Kidney capillary endothelial cell (primary cell): ENCODE measurements at regions not wholly inside any gene's neighbourhood (a gene's known extent, or its start where the extent isn't known, plus 50 kb on each side); places are given as distances from the start of the nearest gene placed in this dataset.
"Not testable (repeated sequence)": the region's sequence is repeated elsewhere in the genome, so short reads cannot be mapped to it uniquely, and the experiment has no call there.

Experiments used
- DNase-seq: peaks from one replicate; pipeline ENCODE4 v3.0.0-alpha.2; 2018; ENCODE audit warnings: low spot score

DNA sequence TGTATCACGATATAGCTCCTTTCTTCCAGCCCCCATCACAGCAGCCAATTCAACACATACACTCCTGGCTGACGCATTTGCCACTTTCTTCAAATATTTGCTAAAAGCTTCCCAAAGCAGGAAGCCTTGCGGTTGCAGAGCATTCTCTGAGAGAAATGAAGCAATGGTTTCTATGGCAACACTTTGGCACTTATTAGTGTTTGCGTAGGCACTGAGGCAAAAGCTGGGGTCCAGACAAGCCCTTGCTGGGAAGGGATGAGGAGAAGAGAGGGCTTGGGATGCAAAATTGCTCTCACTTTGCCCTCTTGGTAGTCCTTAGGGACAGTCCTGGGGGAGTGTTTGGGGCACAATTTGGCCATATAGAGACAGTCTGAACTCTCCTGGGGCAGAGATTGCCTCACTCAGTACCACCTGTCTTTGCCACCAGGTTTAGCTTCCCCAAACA is 55.0 kb upstream of the PAK3 start:
- DNase-seq = no peak

GRCh38 chrX:111040377-111041017 is 55.5 kb upstream of the PAK3 start:
- DNase-seq = no peak

GRCh38 chrX:111039606-111040005 is 56.4 kb upstream of the PAK3 start:
- no peak for DNase-seq

DNA sequence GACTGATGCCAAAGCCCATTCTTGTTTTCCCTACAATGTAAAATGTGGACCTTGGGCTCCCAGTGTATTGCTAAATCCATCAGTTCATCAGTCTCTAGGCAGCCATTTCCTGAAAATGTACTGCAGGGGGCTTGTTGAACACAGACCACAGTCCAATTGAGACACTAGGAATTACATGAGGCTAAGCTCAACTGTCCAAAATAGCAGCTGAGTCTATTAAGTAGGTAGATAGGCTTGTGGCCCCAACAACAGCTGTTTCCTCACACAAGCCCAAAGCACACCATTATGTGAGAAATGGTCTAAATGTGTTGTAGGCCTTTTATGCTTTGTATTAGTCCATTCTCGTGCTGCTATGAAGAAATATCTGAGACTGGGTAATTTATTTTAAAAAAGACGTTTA is 60.0 kb upstream of the PAK3 start:
- DNase-seq = no peak

DNA sequence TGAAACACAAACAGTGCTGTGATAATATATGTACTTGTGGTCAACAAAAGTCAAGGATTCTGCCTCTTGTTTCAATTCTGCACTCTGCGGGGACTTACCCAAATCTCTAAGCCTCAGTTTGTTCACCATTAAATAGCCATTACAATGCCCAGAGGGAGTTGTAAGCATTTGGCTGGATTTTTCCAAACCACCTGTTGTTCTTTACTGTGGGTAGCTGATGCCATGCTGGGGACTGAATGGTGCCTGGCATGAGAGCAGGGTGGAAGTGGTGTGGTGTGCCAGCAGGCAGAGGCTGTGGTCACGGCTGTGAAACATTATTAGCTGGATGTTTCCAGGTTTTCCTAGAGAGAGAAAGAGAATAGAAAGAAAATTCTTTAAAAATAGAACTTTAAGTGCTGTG is 60.7 kb upstream of the PAK3 start:
- DNase-seq = no peak

DNA sequence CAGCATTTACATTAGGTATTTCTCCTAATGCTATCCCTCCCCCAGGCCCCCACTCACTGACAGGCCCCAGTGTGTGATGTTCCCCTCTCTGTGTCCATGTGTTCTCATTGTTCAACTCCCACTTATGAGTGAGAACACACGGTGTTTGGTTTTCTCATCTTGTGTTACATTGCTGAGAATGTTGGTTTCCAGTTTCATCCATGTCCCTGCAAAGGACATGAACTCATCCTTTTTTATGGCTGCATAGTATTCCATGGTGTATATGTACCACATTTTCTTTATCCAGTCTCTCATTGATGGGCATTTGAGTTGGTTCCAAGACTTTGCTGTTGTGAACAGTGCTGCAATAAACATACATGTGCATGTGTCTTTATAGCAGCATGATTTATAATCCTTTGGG is 73.0 kb upstream of the PAK3 start:
- DNase-seq = not testable (repeated sequence)

GRCh38 chrX:111020283-111020682 is 75.7 kb upstream of the PAK3 start:
- no peak for DNase-seq

GRCh38 chrX:111013778-111014455 is 82.1 kb upstream of the PAK3 start:
- no peak for DNase-seq

DNA sequence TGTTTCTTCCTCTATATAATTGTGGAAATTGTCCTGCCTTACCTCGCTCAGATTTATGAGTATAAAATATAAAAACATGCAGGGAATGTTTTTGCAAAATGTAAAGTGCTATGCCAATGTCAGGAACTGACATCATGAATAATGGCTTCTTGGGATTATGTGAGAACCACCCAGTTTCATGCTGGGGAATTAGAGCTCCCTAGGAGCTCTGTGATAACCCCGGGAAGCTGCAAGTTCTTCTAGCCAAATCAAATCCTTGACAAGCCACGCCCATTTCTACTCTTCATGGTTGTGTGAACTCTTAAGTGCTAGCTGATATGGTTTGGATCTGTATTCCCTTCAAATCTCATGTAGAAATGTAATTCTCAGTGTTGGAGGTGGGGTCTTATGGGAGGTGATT is 85.9 kb upstream of the PAK3 start:
- no peak for DNase-seq

- no peak for DNase-seq
Measured at GRCh38 chrX:111009256-111009655, 86.7 kb upstream of the PAK3 start.

DNA sequence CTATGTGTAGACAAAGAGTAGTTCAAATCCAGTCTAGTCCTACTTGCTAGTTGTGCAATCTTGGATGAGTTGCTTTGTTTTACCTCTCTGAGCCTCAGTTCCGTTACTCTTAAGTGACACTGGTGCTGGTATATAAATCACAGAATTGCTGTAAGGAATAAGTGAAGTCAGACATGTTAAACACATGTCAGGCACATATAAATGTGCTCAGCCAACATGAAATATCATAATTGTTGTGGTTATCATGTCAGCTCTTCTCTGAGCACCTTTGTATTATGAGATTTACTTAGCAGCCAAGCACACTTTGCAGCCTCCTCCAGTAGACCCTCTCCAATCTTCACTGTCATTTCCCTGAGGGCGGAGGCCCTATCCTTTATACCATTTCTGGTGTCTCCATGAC is 87.9 kb upstream of the PAK3 start:
- no peak for DNase-seq

DNA sequence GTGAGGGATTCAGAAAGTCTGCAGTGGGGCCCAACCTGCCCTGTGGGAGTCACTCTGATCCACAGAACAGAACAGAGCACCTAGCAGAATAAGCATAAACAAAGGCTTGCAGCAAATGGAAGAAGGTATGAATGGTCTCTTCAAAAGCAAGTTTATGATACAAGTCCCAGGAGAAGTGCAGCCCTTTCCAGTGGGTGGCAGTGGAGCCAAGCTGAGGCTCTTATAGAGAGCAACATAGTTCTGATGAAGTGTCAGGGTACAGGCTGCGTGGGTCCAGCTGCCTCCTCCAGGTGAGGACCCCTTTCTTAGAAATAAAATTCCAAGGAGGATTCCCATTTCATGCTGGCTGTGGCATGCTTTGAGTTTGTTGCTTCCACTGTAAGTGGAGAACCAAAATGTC is 88.8 kb upstream of the PAK3 start:
- no peak for DNase-seq

DNA sequence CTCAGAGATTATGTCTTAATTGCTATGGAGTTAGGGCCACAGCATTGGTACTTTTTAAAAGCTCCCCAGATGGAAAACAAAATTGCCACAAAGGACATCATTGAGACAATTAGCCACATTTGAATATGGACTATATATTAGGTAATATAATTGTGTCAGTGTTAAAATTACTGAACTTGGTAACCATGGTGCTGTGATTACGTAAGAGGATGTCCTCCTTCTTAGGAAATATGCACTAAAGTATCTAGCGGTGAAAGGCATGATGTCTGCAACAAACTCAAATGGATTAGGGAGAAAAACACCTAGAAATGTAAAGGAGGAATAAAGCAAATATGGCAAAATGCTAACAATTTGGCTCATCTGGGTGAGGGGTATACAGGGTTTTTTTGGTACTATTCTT is 89.9 kb upstream of the PAK3 start:
- DNase-seq = no peak

GRCh38 chrX:111005166-111005565 is 90.8 kb upstream of the PAK3 start:
- DNase-seq = no peak

DNA sequence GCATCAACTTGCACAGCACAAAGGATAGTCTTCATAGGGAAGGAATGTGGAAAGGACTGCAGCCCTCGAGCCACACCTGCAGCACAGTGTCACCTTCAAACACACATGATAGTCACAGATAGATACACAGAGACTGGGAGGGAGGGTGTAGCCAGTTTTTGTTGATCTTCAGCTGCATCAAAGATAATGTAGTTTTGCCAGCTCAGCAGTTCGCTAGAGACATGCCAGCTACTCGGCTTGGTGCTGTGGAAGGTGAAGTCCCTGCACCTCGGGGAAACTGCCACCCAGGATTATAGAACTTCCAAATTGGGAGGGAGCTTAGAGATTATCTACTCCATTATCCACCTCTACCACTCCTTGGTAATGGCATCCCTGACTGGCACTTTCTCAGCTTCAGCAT is 92.9 kb upstream of the PAK3 start:
- DNase-seq = no peak

DNA sequence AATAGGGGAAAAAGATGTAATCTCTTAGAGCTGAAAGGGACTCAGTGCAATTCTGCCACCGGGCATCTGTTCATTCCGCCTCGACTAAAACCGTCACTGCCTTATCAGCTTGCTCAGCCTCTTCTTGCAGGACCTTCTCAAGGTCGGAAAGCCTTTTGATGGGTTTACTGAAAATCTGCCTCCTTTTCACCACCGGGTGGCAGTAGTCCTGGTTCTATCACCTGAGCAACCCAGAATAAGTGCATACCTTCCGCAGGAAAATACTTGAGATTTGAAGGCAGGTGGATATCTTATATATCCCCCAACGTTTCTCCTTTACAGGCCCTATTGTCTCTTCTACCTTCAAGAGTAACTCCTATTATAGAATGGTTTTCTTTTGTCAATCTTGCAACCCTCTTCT is 103.4 kb upstream of the PAK3 start:
- DNase-seq = peak; percentile 4

GRCh38 chrX:110989869-110990268 is 106.1 kb upstream of the PAK3 start:
- DNase-seq = no peak

- DNase-seq = no peak
Measured at GRCh38 chrX:110989447-110989846, 106.5 kb upstream of the PAK3 start.

DNA sequence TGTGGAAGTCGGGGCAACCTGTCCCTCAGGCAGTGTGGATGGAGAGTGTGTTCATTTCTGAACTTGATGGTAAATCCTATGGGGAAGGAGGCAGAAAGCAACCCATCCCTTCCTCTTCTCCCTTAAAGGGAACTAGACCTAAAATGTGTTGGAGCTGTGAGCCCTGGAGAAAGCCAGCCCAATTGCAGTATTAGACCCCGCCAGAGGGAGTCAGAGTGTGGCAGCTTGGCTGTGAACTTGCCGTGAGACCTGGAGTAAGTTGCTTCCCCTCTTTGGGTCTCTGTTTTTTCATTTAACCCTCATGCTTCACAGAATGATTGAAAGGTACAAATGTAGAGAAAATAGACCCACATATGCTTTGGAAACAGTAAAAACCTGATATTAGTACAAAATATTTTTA is 108.7 kb upstream of the PAK3 start:
- no peak for DNase-seq

GRCh38 chrX:110985470-110985869 is 110.5 kb upstream of the PAK3 start:
- DNase-seq = no peak

- DNase-seq = no peak
Measured at GRCh38 chrX:110983024-110983423, 113.0 kb upstream of the PAK3 start.

GRCh38 chrX:110966839-110967238 is 129.2 kb upstream of the PAK3 start:
- DNase-seq = no peak

DNA sequence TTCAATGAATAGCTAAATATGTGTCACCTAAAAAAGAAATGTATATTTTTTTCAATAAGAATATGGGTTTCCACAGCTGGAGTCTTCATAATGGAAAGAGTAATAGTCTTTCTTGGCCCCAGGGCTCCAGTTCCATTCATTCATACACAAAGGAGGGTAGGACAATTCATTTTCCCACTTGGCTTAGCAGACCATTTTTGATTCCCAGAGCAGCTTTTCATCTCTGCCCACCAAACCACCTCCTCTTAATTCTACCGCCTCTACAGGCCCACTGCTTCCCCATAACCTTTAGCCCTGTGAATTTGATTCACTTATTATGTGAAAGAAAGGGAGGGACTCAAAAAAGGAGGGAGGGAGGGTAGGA is 129.9 kb upstream of the PAK3 start:
- no peak for DNase-seq

DNA sequence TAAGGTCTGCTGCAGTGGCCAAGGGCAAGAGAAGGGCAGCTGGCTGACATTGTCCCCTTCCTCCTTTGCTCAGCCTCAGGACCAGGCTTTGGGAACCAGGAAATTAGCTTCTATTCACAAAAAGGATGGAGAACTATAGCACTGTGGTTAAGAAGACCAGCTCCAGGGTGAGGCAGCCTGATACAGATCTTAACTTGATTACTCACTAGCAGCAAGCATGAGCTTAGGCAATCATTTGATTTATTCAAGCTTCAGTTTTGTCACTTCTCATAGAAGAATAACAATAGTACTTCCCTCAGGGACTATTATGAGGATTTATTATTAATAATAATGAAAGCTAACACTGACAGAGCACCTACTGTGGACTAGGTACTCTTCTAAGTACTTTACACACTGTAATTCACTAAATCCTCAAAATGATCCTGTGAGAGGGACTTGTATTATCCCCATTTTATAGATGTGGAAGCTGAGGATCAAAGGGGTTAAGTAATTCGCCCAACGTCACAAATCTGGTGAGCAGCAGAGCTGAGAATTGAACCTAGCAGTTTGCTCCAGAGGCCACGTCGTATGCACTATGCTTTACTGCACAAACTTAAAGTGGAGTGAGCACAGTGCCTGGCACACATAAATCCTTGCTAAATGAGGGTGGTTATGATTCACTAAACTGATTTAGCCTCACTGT is 130.4 kb upstream of the PAK3 start:
- no peak for DNase-seq
